H9 (cell line): ENCODE measurements at regions not wholly inside any gene's neighbourhood (a gene's known extent, or its start where the extent isn't known, plus 50 kb on each side); places are given as distances from the start of the nearest gene placed in this dataset.

ENCODE experiments used
- DNase-seq: peaks from one replicate; pipeline ENCODE4 v3.0.0-alpha.2; 2017
- H2AFZ ChIP-seq: one replicate; pipeline ENCODE4 v1.6.1; 2013; ENCODE audit warnings: mild to moderate bottlenecking, low read length, control low read depth, moderate library complexity
- H2AK5ac ChIP-seq: 2 replicates; pipeline ENCODE4 v1.6.1; 2013; ENCODE audit warnings: low read length, control low read depth, mixed read lengths; ENCODE audit not compliant: insufficient read length
- H2BK120ac ChIP-seq: one replicate; pipeline ENCODE4 v1.6.1; 2013; ENCODE audit warnings: low read depth, mild to moderate bottlenecking, low read length, control low read depth, inconsistent platforms; ENCODE audit not compliant: poor library complexity, severe bottlenecking
- H2BK12ac ChIP-seq: 2 replicates; pipeline ENCODE4 v1.6.1; 2013; ENCODE audit warnings: low read length, control low read depth, mixed read lengths, low read depth; ENCODE audit not compliant: insufficient read length
- H2BK15ac ChIP-seq: 2 replicates; pipeline ENCODE4 v1.6.1; 2013; ENCODE audit warnings: low read depth, low read length, control low read depth
- H2BK20ac ChIP-seq: one replicate; pipeline ENCODE4 v1.6.1; 2013; ENCODE audit warnings: low read depth, mild to moderate bottlenecking, low read length, control low read depth, inconsistent platforms; ENCODE audit not compliant: poor library complexity, severe bottlenecking
- H2BK5ac ChIP-seq: 2 replicates; pipeline ENCODE4 v1.6.1; 2013; ENCODE audit warnings: low read length, control low read depth, mixed read lengths; ENCODE audit not compliant: insufficient read length
- H3K14ac ChIP-seq: 2 replicates; pipeline ENCODE4 v1.6.1; 2013; ENCODE audit warnings: low read length, control low read depth; ENCODE audit not compliant: insufficient read depth
- H3K18ac ChIP-seq: 2 replicates; pipeline ENCODE4 v1.6.1; 2013; ENCODE audit warnings: low read depth, mild to moderate bottlenecking, mixed read lengths, low read length, control low read depth; ENCODE audit not compliant: insufficient read length
- H3K23ac ChIP-seq: 2 replicates; pipeline ENCODE4 v1.6.1; 2013; ENCODE audit warnings: low read length, control low read depth, mixed read lengths, low read depth; ENCODE audit not compliant: insufficient read length
- H3K23me2 ChIP-seq: 2 replicates; pipeline ENCODE4 v1.6.1; 2013; ENCODE audit warnings: low read depth, mild to moderate bottlenecking, mixed read lengths, low read length, control low read depth; ENCODE audit not compliant: insufficient read length, poor library complexity, severe bottlenecking
- H3K27ac ChIP-seq: 2 replicates; pipeline ENCODE4 v1.5.1; 2013; ENCODE audit warnings: low read length, control low read depth, mixed read lengths, low read depth; ENCODE audit not compliant: insufficient read length
- H3K27me3 ChIP-seq: 2 replicates; pipeline ENCODE4 v1.6.1; 2013; ENCODE audit warnings: low read length, control low read depth, inconsistent platforms; ENCODE audit not compliant: insufficient read depth
- H3K4ac ChIP-seq: 2 replicates; pipeline ENCODE4 v1.6.1; 2013; ENCODE audit warnings: low read depth, mild to moderate bottlenecking, control low read depth, inconsistent platforms, low read length, moderate library complexity
- H3K4me1 ChIP-seq: 2 replicates; pipeline ENCODE4 v1.6.1; 2013; ENCODE audit warnings: low read length, control low read depth, inconsistent platforms; ENCODE audit not compliant: insufficient read depth
- H3K4me2 ChIP-seq: 2 replicates; pipeline ENCODE4 v1.6.1; 2013; ENCODE audit warnings: low read length, control low read depth, mixed read lengths; ENCODE audit not compliant: insufficient read length, insufficient read depth
- H3K56ac ChIP-seq: 2 replicates; pipeline ENCODE4 v1.6.1; 2013; ENCODE audit warnings: low read depth, mild to moderate bottlenecking, mixed read lengths, low read length, control low read depth; ENCODE audit not compliant: insufficient read length
- H3K79me1 ChIP-seq: 2 replicates; pipeline ENCODE4 v1.6.1; 2013; ENCODE audit warnings: low read depth, mild to moderate bottlenecking, moderate library complexity, low read length, control low read depth, inconsistent platforms; ENCODE audit not compliant: insufficient read depth, poor library complexity, severe bottlenecking
- H3K79me2 ChIP-seq: 2 replicates; pipeline ENCODE4 v1.6.1; 2013; ENCODE audit warnings: low read length, control low read depth, inconsistent platforms; ENCODE audit not compliant: insufficient read depth
- H3K9ac ChIP-seq: 2 replicates; pipeline ENCODE4 v1.6.1; 2013; ENCODE audit warnings: low read length, control low read depth, mixed read lengths; ENCODE audit not compliant: insufficient read length; ENCODE audit errors: extremely low read depth
- H3K9me3 ChIP-seq: one replicate; pipeline ENCODE4 v1.6.1; 2013; ENCODE audit warnings: low read depth, low read length, inconsistent platforms; ENCODE audit not compliant: control insufficient read depth
- H3T11ph ChIP-seq: one replicate; pipeline ENCODE4 v1.6.1; 2013; ENCODE audit warnings: mild to moderate bottlenecking, low read length, control low read depth, inconsistent platforms
- H4K20me1 ChIP-seq: one replicate; pipeline ENCODE4 v1.6.1; 2013; ENCODE audit not compliant: control insufficient read depth, insufficient read length, insufficient read depth
- H4K5ac ChIP-seq: 2 replicates; pipeline ENCODE4 v1.6.1; 2013; ENCODE audit warnings: low read depth, mild to moderate bottlenecking, mixed read lengths, low read length, control low read depth; ENCODE audit not compliant: insufficient read length
- H4K8ac ChIP-seq: replicated peaks from 2 replicates; pipeline ENCODE4 v1.6.1; 2013; ENCODE audit warnings: low read length, control low read depth, mixed read lengths, low read depth; ENCODE audit not compliant: insufficient read length
- H4K91ac ChIP-seq: 2 replicates; pipeline ENCODE4 v1.6.1; 2013; ENCODE audit warnings: low read depth, mild to moderate bottlenecking, moderate library complexity, mixed read lengths, low read length, control low read depth; ENCODE audit not compliant: insufficient read length
- H3K27ac Mint-ChIP-seq, 3 experiments: 2 replicates in 2 of 3; 3 replicates in 1 of 3; pipeline ENCODE4 v1.8.0; 2020 to 2021; ENCODE audit warnings: mixed read lengths in 3 of 3, mild to moderate bottlenecking in 1 of 3, moderate library complexity in 1 of 3
- H3K27me3 Mint-ChIP-seq: 2 replicates; pipeline ENCODE4 v1.8.0; 2021; ENCODE audit warnings: low read depth, mild to moderate bottlenecking, moderate library complexity, mixed read lengths
- H3K36me3 Mint-ChIP-seq, 3 experiments: 2 replicates in 2 of 3; 3 replicates in 1 of 3; pipeline ENCODE4 v1.8.0; 2020 to 2021; ENCODE audit warnings: low read depth in 3 of 3, mixed read lengths in 3 of 3; ENCODE audit not compliant: insufficient read depth in 1 of 3
- H3K4me1 Mint-ChIP-seq, 2 experiments: 2 replicates each; pipeline ENCODE4 v1.8.0; 2020; ENCODE audit warnings: mixed read lengths in 2 of 2
- H3K4me3 Mint-ChIP-seq, 2 experiments: 2 replicates in 1 of 2; 3 replicates in 1 of 2; pipeline ENCODE4 v1.8.0; 2020 to 2021; ENCODE audit warnings: mild to moderate bottlenecking in 2 of 2, mixed read lengths in 2 of 2, moderate library complexity in 1 of 2
- H3K9me3 Mint-ChIP-seq, 2 experiments: 2 replicates in 1 of 2; 3 replicates in 1 of 2; pipeline ENCODE4 v1.8.0; 2020; ENCODE audit warnings: mild to moderate bottlenecking in 2 of 2, mixed read lengths in 2 of 2, moderate library complexity in 1 of 2
- CTCF ChIP-seq: fragments of 200-600 bp; sonication (generic); conservative IDR thresholded peaks from 3 replicates; pipeline ENCODE4 v1.8.0; 2021; ENCODE audit warnings: antibody characterized with exemption, mild to moderate bottlenecking
- WGBS: extraction: QIAGEN DNeasy Blood & Tissue Kit; methylation state at CpG from one replicate; pipeline ENCODE4 v1.1.7; 2013; ENCODE audit warnings: missing lambda C conversion rate, low lambda C conversion rate, mixed read lengths; ENCODE audit not compliant: insufficient read length; ENCODE audit errors: extremely low coverage; 5-methylcytosine and 5-hydroxymethylcytosine counted together

- no peaks in the 10 kb centered on the region; the same call in 1 of the 2 replicates for H3K27me3 Mint-ChIP-seq
- H3K36me3 Mint-ChIP-seq: peaks cover 0 to 5% (median 0%) of the 10 kb centered on the region in 3 experiments; a peak in 2 of 7 replicates
- H3K4me1 Mint-ChIP-seq: no peaks in the 10 kb centered on the region
- Histone ChIP-seq H4K5ac (no peak overlapping the region), H3K9me3 (no peaks in the 10 kb centered on the region), H3K23me2 (no peaks in the 10 kb centered on the region), H3K79me2 (no peaks in the 10 kb centered on the region), H3K4ac (no peak overlapping the region), H3K56ac (no peak overlapping the region), H3K14ac (no peak overlapping the region), H3K79me1 (no peaks in the 10 kb centered on the region), H3K4me1 (no peaks in the 10 kb centered on the region), H2BK5ac (no peak overlapping the region), H3T11ph (no peak overlapping the region), H3K23ac (no peak overlapping the region), H2BK120ac (no peak overlapping the region), H4K91ac (no peak overlapping the region), H2BK12ac (no peak overlapping the region), H4K20me1 (no peaks in the 10 kb centered on the region), H2BK15ac (no peak overlapping the region), H2AK5ac (no peak overlapping the region), H3K4me2 (no peak overlapping the region), H3K18ac (no peak overlapping the region), H3K27ac (no peak overlapping the region), H3K27me3 (no peaks in the 10 kb centered on the region), H4K8ac (no peak overlapping the region), H2BK20ac (no peak overlapping the region), H3K9ac (no peak overlapping the region), H2AFZ (no peak overlapping the region)
- no peak overlapping the region for H3K4me3 Mint-ChIP-seq
- peak; percentile 1 for DNase-seq
- TF ChIP-seq CTCF: no peak
- WGBS: no CpG with 5 or more reads among the region's 5 CpGs
- H3K9me3 Mint-ChIP-seq: peaks cover 0 to 7% of the 10 kb centered on the region in 2 experiments; a peak in 3 of 5 replicates
- H3K27ac Mint-ChIP-seq: no peak overlapping the region
Observed at GRCh38 chr2:15754703-15755099, 163.0 kb downstream of the DDX1 start.
